ENCODE measurements at regions not wholly inside any gene's neighbourhood (a gene's known extent, or its start where the extent isn't known, plus 50 kb on each side); places are given as distances from the start of the nearest gene placed in this dataset.

- no peaks in the 10 kb centered on the region for H3K36me3 ChIP-seq (ENCODE audit: control insufficient read depth, insufficient read depth, low read length)
- H3K4me3 ChIP-seq (ENCODE audit: low read depth, low read length): no peak overlapping the region
- no peaks in the 10 kb centered on the region for H3K27me3 ChIP-seq (ENCODE audit: control insufficient read depth, insufficient read depth, low read length)
- TF ChIP-seq CTCF (IDR thresholded peaks at IDR 0.05; ENCODE audit: insufficient read depth, low read length, severe bottlenecking): no peak
- DNase-seq (ENCODE audit: low read depth) (peak; percentile 87), FAIRE-seq (peak; percentile 72)
These were observed 475.1 kb upstream of the WWC1 start for GRCh38 chr5:167816354-167816753.

DNA sequence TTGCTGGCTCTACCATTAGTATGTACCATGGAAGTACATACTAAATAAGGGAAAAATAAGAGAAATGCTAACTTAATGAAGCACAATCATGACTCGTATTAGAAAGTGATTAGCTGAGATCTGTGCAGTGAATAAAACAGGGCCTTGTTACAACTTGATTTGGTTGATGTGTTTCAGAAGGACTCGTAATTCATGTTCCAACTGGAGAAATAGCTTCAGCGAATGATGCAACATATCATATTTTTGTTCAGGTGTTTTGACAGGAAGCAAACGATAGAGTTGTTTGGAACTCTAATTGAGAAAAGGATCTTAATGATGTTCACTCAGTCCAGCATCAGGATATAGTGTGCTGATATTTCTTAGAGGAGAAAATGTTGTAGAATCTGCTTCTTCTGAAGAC is 474.6 kb upstream of the WWC1 start:
- no peak for FAIRE-seq
- DNase-seq (ENCODE audit: low read depth): peak; percentile 99
- H3K36me3 ChIP-seq (ENCODE audit: control insufficient read depth, insufficient read depth, low read length): no peaks in the 10 kb centered on the region
- H3K4me3 ChIP-seq (ENCODE audit: low read depth, low read length): no peak overlapping the region
- H3K27me3 ChIP-seq (ENCODE audit: control insufficient read depth, insufficient read depth, low read length): no peaks in the 10 kb centered on the region
- TF ChIP-seq CTCF (IDR thresholded peaks at IDR 0.05; ENCODE audit: insufficient read depth, low read length, severe bottlenecking): no peak

DNA sequence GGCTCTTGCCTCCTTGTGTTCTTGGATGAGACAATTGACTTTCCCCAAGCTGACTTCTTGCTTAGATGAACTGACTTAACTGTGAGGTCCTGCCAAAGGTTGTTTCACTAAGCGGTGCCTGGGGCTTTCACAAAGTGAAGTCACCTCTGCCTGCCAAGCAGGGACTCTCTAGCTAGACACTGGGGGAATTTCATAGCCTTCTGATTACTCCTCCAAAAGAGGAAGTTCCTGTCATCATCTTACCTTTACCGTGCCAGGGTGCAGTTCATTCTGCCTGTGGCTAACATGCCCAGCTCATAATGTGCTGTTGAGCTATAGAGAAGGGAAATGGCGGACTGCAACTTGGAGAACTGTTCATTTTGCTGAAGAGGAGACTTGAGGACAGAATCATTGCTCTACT is 472.0 kb upstream of the WWC1 start:
- TF ChIP-seq CTCF (IDR thresholded peaks at IDR 0.05; ENCODE audit: insufficient read depth, low read length, severe bottlenecking): no peak
- Histone ChIP-seq H3K27me3 (ENCODE audit: control insufficient read depth, insufficient read depth, low read length) (no peaks in the 10 kb centered on the region), H3K36me3 (ENCODE audit: control insufficient read depth, insufficient read depth, low read length) (peaks cover 2% of the 10 kb centered on the region), H3K4me3 (ENCODE audit: low read depth, low read length) (peak overlapping the region; percentile 42)
- DNase-seq (ENCODE audit: low read depth) (peak; percentile 89), FAIRE-seq (no peak)

- no peak for FAIRE-seq
- Histone ChIP-seq H3K36me3 (ENCODE audit: control insufficient read depth, insufficient read depth, low read length) (peaks cover 3% of the 10 kb centered on the region), H3K27me3 (ENCODE audit: control insufficient read depth, insufficient read depth, low read length) (no peaks in the 10 kb centered on the region), H3K4me3 (ENCODE audit: low read depth, low read length) (peak overlapping the region; percentile 42)
- peak; percentile 55 for DNase-seq (ENCODE audit: low read depth)
- no peak for TF ChIP-seq CTCF (IDR thresholded peaks at IDR 0.05; ENCODE audit: insufficient read depth, low read length, severe bottlenecking)
These were observed 471.1 kb upstream of the WWC1 start for GRCh38 chr5:167820101-167820990.

DNA sequence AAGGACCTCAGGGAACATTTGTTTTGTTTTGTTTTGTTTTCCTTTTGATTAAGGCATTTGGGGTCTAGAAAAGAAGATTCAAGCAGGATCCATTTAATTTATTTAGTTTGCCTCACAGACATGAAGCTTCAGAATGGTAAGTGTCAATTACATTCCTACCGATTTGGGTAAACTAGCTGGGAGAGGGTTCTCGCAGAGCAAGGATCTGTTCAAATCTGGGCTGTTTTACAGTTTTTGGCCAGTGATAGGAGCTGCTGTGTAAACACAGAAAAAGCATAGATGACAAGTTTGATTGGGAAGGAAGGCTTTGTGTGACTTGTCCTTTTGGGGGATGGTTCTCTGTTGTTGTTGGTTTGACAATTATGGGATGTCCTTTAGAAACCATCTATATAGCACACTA is 470.3 kb upstream of the WWC1 start:
- peak; percentile 34 for DNase-seq (ENCODE audit: low read depth)
- peak overlapping the region; percentile 42 for H3K4me3 ChIP-seq (ENCODE audit: low read depth, low read length)

More for the DNA sequence above, 470.3 kb upstream of the WWC1 start:
- Histone ChIP-seq H3K36me3 (ENCODE audit: control insufficient read depth, insufficient read depth, low read length) (peaks cover 3% of the 10 kb centered on the region), H3K27me3 (ENCODE audit: control insufficient read depth, insufficient read depth, low read length) (no peaks in the 10 kb centered on the region)
- TF ChIP-seq CTCF (IDR thresholded peaks at IDR 0.05; ENCODE audit: insufficient read depth, low read length, severe bottlenecking): no peak
- FAIRE-seq: no peak

All from bronchial epithelial cell (primary cell).